Loucy (cell line): ENCODE measurements at regions not wholly inside any gene's neighbourhood (a gene's known extent, or its start where the extent isn't known, plus 50 kb on each side); places are given as distances from the start of the nearest gene placed in this dataset.

Source experiments
- H2AFZ ChIP-seq: fragments of 200-600 bp; sonication (generic); 2 replicates; pipeline ENCODE4 v1.6.0; 2016; ENCODE audit warnings: antibody characterized with exemption, mild to moderate bottlenecking, low read length, moderate library complexity
- H3F3A ChIP-seq: fragments of 200-600 bp; 2 replicates; pipeline ENCODE4 v1.6.0; 2016; ENCODE audit warnings: antibody characterized with exemption, low read depth, mild to moderate bottlenecking
- H3K27me3 ChIP-seq: fragments of 200-600 bp; sonication (generic); 2 replicates; pipeline ENCODE4 v1.6.1; 2014; ENCODE audit warnings: low read length, mild to moderate bottlenecking; ENCODE audit not compliant: insufficient read depth, poor library complexity, severe bottlenecking
- H3K36me3 ChIP-seq: fragments of 200-600 bp; sonication (generic); 2 replicates; pipeline ENCODE4 v1.6.1; 2016; ENCODE audit warnings: low read length; ENCODE audit not compliant: insufficient read depth
- H3K4me1 ChIP-seq: fragments of 200-600 bp; sonication (generic); 2 replicates; pipeline ENCODE4 v1.5.1; 2014; ENCODE audit warnings: low read length, mild to moderate bottlenecking; ENCODE audit not compliant: insufficient read depth, poor library complexity, severe bottlenecking
- H3K4me2 ChIP-seq: fragments of 200-600 bp; sonication (generic); 2 replicates; pipeline ENCODE4 v1.6.0; 2014; ENCODE audit warnings: antibody characterized with exemption, low read length, low read depth, mild to moderate bottlenecking; ENCODE audit not compliant: poor library complexity, severe bottlenecking
- H3K4me3 ChIP-seq: fragments of 200-600 bp; sonication (generic); 2 replicates; pipeline ENCODE4 v1.5.1; 2014; ENCODE audit warnings: low read length, mild to moderate bottlenecking, mixed read lengths; ENCODE audit not compliant: poor library complexity, severe bottlenecking
- H3K79me2 ChIP-seq: fragments of 200-600 bp; sonication (generic); 2 replicates; pipeline ENCODE4 v1.6.1; 2014; ENCODE audit warnings: low read length; ENCODE audit not compliant: insufficient read depth
- H3K9ac ChIP-seq: fragments of 200-600 bp; sonication (generic); 2 replicates; pipeline ENCODE4 v1.6.0; 2014; ENCODE audit warnings: mild to moderate bottlenecking, low read depth, low read length, moderate library complexity; ENCODE audit not compliant: poor library complexity, severe bottlenecking
- H3K9me2 ChIP-seq: fragments of 200-600 bp; sonication (generic); replicated peaks from 2 replicates; pipeline ENCODE4 v1.6.1; 2016; ENCODE audit warnings: low read depth, low read length, mixed read lengths
- H3K9me3 ChIP-seq: fragments of 200-600 bp; sonication (generic); 2 replicates; pipeline ENCODE4 v1.6.1; 2014; ENCODE audit warnings: mild to moderate bottlenecking, antibody characterized with exemption, low read length, low read depth; ENCODE audit not compliant: insufficient read depth
- H4K20me1 ChIP-seq: fragments of 200-600 bp; sonication (generic); 2 replicates; pipeline ENCODE4 v1.6.0; 2014; ENCODE audit warnings: antibody characterized with exemption, low read length, mild to moderate bottlenecking; ENCODE audit not compliant: insufficient read depth, poor library complexity, severe bottlenecking
- EZH2phosphoT487 ChIP-seq: fragments of 200-600 bp; IDR thresholded peaks from 2 replicates; pipeline ENCODE4 v1.6.1; 2018; ENCODE audit warnings: antibody characterized with exemption, mild to moderate bottlenecking, moderate library complexity, borderline replicate concordance
- TF ChIP-seq, protein P1 (sequence below): fragments of 200-600 bp; sonication (generic); conservative IDR thresholded peaks from 2 replicates; pipeline ENCODE4 v1.5.1; 2014; ENCODE audit warnings: mild to moderate bottlenecking, antibody characterized with exemption, low read length

DNA sequence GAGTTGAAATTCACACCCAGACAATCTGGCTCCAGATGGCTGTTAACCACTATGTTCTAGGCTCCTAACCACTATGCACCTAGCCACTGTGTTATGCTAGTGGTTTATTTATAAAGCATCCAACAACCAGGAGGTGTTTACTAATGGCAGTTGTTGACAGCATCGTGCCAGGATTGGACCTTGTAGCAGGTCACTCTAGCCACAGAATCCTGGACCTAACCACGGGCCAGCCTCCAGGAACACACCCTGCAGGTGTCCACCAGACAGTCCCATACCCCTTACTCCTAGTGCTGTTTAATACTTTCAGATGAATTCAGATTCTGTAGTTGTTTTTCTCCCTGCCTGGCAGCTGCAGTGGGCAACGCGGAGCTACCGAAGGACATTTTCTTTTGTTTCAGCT lies 109.4 kb upstream of the MYL2 start:
- no peaks in the 10 kb centered on the region for H4K20me1 ChIP-seq

DNA sequence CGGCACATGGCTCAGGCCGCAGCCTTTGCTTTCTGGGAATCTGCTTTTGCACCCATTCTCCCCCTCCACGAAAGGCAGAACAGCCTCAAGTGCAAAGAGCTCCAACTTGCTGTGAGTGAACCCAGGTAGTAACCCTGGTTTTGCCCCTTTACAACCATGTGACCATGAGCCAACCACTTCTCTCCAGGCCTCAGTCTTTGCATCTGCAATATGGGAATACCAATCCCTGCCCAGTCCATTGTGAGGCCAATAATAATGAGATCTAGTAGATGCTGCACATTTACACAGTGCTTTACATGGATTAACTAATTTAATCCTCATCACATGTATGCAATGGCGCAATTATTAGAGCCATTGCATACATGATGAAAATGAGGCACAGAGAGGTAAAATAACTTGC lies 108.9 kb upstream of the MYL2 start:
- Histone ChIP-seq H3K27me3 (no peaks in the 10 kb centered on the region), H3K9me2 (no peaks in the 10 kb centered on the region), H3K9me3 (no peaks in the 10 kb centered on the region)

More for the DNA sequence above, 109.4 kb upstream of the MYL2 start:
- Histone ChIP-seq H3K79me2 (no peaks in the 10 kb centered on the region), H3K4me3 (no peak overlapping the region), H2AFZ (no peak overlapping the region), H3K9ac (no peak overlapping the region), H3K9me3 (no peaks in the 10 kb centered on the region), H3K36me3 (no peaks in the 10 kb centered on the region), H3K4me2 (no peak overlapping the region), H3K27me3 (no peaks in the 10 kb centered on the region), H3K9me2 (no peaks in the 10 kb centered on the region), H3F3A (no peaks in the 10 kb centered on the region), H3K4me1 (no peaks in the 10 kb centered on the region)
- TF ChIP-seq, protein P1, sequence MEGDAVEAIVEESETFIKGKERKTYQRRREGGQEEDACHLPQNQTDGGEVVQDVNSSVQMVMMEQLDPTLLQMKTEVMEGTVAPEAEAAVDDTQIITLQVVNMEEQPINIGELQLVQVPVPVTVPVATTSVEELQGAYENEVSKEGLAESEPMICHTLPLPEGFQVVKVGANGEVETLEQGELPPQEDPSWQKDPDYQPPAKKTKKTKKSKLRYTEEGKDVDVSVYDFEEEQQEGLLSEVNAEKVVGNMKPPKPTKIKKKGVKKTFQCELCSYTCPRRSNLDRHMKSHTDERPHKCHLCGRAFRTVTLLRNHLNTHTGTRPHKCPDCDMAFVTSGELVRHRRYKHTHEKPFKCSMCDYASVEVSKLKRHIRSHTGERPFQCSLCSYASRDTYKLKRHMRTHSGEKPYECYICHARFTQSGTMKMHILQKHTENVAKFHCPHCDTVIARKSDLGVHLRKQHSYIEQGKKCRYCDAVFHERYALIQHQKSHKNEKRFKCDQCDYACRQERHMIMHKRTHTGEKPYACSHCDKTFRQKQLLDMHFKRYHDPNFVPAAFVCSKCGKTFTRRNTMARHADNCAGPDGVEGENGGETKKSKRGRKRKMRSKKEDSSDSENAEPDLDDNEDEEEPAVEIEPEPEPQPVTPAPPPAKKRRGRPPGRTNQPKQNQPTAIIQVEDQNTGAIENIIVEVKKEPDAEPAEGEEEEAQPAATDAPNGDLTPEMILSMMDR, result no peak
- TF ChIP-seq EZH2phosphoT487, result no peak

DNA sequence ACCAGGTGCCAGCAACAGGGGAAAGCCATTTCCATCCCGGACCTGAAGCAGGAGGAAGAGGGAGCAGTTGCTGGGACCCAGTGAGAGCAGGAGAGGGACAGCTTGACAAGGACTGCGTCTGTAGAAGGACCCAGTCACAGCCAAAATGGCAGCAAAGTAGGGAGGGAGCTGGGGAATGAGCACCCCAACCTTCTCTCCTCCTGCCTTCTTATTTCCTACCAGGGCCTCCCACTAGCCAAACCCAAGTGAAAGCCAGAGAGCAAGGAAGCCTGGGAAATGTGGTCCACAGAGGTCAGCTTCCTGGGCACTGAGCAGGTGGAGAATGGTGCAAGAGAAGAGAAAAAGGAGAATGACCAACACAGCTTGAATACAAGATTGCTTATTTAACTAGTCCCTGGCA lies 108.5 kb upstream of the MYL2 start:
- H3K27me3 ChIP-seq, result no peaks in the 10 kb centered on the region
- H3K4me3 ChIP-seq, result no peak overlapping the region
- H3K9me2 ChIP-seq, result no peaks in the 10 kb centered on the region
- no peak overlapping the region for H2AFZ ChIP-seq
- H4K20me1 ChIP-seq, result no peaks in the 10 kb centered on the region
- TF ChIP-seq, protein P1, result no peak
- no peak for TF ChIP-seq EZH2phosphoT487
- H3K79me2 ChIP-seq, result no peaks in the 10 kb centered on the region
- no peaks in the 10 kb centered on the region for H3F3A ChIP-seq
- H3K4me2 ChIP-seq, result no peak overlapping the region
- H3K9me3 ChIP-seq, result no peaks in the 10 kb centered on the region
- no peaks in the 10 kb centered on the region for H3K36me3 ChIP-seq
- no peak overlapping the region for H3K9ac ChIP-seq
- no peaks in the 10 kb centered on the region for H3K4me1 ChIP-seq

More for the DNA sequence above, 108.9 kb upstream of the MYL2 start:
- Histone ChIP-seq H3K4me3 (no peak overlapping the region), H3K4me2 (no peak overlapping the region), H3K36me3 (no peaks in the 10 kb centered on the region), H3K4me1 (no peaks in the 10 kb centered on the region), H3F3A (no peaks in the 10 kb centered on the region), H2AFZ (no peak overlapping the region), H4K20me1 (no peaks in the 10 kb centered on the region), H3K79me2 (no peaks in the 10 kb centered on the region), H3K9ac (no peak overlapping the region)
- TF ChIP-seq, protein P1, result no peak
- TF ChIP-seq EZH2phosphoT487, result no peak
